ENCODE measurements at regions not wholly inside any gene's neighbourhood (a gene's known extent, or its start where the extent isn't known, plus 50 kb on each side); places are given as distances from the start of the nearest gene placed in this dataset.

GRCh38 chr10:60669501-60669900 is 108.8 kb upstream of the CDK1 start:
- no peak for DNase-seq (ENCODE audit: low read depth)
- TF ChIP-seq POLR2A (IDR thresholded peaks at IDR 0.05; ENCODE audit: extremely low read depth, insufficient read length) (no peak), MAX (IDR thresholded peaks at IDR 0.05; ENCODE audit: low read depth, low read length) (no peak), MYC (IDR thresholded peaks at IDR 0.05; ENCODE audit: low read depth, low read length) (no peak)
- TF ChIP-seq, protein P1, sequence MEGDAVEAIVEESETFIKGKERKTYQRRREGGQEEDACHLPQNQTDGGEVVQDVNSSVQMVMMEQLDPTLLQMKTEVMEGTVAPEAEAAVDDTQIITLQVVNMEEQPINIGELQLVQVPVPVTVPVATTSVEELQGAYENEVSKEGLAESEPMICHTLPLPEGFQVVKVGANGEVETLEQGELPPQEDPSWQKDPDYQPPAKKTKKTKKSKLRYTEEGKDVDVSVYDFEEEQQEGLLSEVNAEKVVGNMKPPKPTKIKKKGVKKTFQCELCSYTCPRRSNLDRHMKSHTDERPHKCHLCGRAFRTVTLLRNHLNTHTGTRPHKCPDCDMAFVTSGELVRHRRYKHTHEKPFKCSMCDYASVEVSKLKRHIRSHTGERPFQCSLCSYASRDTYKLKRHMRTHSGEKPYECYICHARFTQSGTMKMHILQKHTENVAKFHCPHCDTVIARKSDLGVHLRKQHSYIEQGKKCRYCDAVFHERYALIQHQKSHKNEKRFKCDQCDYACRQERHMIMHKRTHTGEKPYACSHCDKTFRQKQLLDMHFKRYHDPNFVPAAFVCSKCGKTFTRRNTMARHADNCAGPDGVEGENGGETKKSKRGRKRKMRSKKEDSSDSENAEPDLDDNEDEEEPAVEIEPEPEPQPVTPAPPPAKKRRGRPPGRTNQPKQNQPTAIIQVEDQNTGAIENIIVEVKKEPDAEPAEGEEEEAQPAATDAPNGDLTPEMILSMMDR (IDR thresholded peaks at IDR 0.05; ENCODE audit: low read depth, low read length): no peak
- no peak overlapping the region for H3K4me3 ChIP-seq (ENCODE audit: low read depth, low read length)

- TF ChIP-seq, protein P1 (IDR thresholded peaks at IDR 0.05; ENCODE audit: low read depth, low read length): no peak
- TF ChIP-seq POLR2A (IDR thresholded peaks at IDR 0.05; ENCODE audit: extremely low read depth, insufficient read length) (no peak), MYC (IDR thresholded peaks at IDR 0.05; ENCODE audit: low read depth, low read length) (no peak), MAX (IDR thresholded peaks at IDR 0.05; ENCODE audit: low read depth, low read length) (no peak)
- peak; percentile 48 for DNase-seq (ENCODE audit: low read depth)
- no peak overlapping the region for H3K4me3 ChIP-seq (ENCODE audit: low read depth, low read length)
Measured at GRCh38 chr10:60666221-60666620, 112.1 kb upstream of the CDK1 start.

DNA sequence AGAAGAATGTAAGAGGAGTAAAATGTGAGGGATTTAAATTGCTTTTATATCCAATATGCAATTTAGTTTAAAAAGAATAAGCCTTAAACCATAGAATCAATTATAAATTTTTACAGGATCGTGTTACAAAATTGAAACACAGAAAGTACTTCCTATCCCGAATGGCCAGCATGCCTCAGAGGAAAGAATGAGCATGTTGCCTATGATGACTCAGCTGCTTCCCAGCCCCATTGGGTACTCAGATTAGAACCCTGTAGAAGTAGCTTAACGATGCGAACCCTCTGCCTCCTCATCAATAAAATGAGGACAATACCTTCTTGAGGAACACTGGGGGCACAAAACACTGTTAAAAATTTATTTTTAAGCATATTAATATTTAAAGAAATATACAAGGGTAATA is 113.4 kb upstream of the CDK1 start:
- no peak overlapping the region for H3K4me3 ChIP-seq (ENCODE audit: low read depth, low read length)
- TF ChIP-seq, protein P1 (IDR thresholded peaks at IDR 0.05; ENCODE audit: low read depth, low read length): no peak
- no peak for TF ChIP-seq MAX (IDR thresholded peaks at IDR 0.05; ENCODE audit: low read depth, low read length)
- TF ChIP-seq POLR2A (IDR thresholded peaks at IDR 0.05; ENCODE audit: extremely low read depth, insufficient read length): no peak
- no peak for TF ChIP-seq MYC (IDR thresholded peaks at IDR 0.05; ENCODE audit: low read depth, low read length)
- DNase-seq (ENCODE audit: low read depth): no peak

GRCh38 chr10:60663850-60664249 is 114.4 kb upstream of the CDK1 start:
- DNase-seq (ENCODE audit: low read depth): no peak
- TF ChIP-seq POLR2A (IDR thresholded peaks at IDR 0.05; ENCODE audit: extremely low read depth, insufficient read length) (no peak), MAX (IDR thresholded peaks at IDR 0.05; ENCODE audit: low read depth, low read length) (no peak), MYC (IDR thresholded peaks at IDR 0.05; ENCODE audit: low read depth, low read length) (no peak)
- TF ChIP-seq, protein P1 (IDR thresholded peaks at IDR 0.05; ENCODE audit: low read depth, low read length): no peak
- no peak overlapping the region for H3K4me3 ChIP-seq (ENCODE audit: low read depth, low read length)

DNA sequence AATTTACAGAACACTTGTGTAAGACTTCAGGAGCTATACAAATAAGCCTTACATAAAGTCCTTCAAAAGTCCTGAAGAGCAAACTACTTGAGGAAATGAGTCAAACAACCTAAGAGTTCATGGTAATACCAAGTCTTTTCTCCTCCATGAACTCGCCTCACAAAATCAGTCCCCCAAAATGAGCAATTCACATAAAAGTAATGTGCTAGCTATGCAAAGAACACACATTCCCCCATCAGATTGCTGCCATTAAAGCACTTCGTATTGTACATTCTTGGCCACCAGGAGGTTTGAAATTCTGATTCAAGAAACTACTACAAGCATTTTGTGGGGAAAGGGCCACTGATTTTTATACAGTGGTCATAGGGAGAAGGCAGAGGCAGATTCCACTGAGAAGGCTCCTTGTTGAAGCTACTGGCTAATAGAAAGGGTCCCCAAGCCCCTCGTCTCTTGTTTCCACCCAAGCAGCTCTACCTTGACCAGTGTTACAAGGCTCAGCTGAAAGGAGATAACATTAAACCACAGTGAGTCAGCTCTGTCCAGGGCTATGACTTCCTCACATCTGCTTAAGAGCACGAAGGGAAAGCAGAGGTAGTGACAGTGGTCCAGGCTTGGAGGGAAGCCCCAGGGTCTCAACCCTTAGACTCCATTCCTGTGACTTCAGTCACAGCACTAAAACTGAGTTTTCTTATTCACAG is 115.2 kb upstream of the CDK1 start:
- TF ChIP-seq MYC (IDR thresholded peaks at IDR 0.05; ENCODE audit: low read depth, low read length): no peak
- no peak for TF ChIP-seq POLR2A (IDR thresholded peaks at IDR 0.05; ENCODE audit: extremely low read depth, insufficient read length)
- DNase-seq (ENCODE audit: low read depth): peak; percentile 18

GRCh38 chr10:60661637-60662036 is 116.6 kb upstream of the CDK1 start:
- no peak for DNase-seq (ENCODE audit: low read depth)
- H3K4me3 ChIP-seq (ENCODE audit: low read depth, low read length): no peak overlapping the region
- TF ChIP-seq, protein P1 (IDR thresholded peaks at IDR 0.05; ENCODE audit: low read depth, low read length): no peak
- TF ChIP-seq MYC (IDR thresholded peaks at IDR 0.05; ENCODE audit: low read depth, low read length): no peak
- no peak for TF ChIP-seq MAX (IDR thresholded peaks at IDR 0.05; ENCODE audit: low read depth, low read length)
- TF ChIP-seq POLR2A (IDR thresholded peaks at IDR 0.05; ENCODE audit: extremely low read depth, insufficient read length): no peak

More for the DNA sequence above, 115.2 kb upstream of the CDK1 start:
- no peak overlapping the region for H3K4me3 ChIP-seq (ENCODE audit: low read depth, low read length)

Data from NB4 (cell line).